Astrocyte (in vitro differentiated cells and primary cell): ENCODE measurements at regions not wholly inside any gene's neighbourhood (a gene's known extent, or its start where the extent isn't known, plus 50 kb on each side); places are given as distances from the start of the nearest gene placed in this dataset.
"Not testable (repeated sequence)": the region's sequence is repeated elsewhere in the genome, so short reads cannot be mapped to it uniquely, and the experiment has no call there.

Experiments used
- DNase-seq: peaks from one replicate; pipeline ENCODE4 v3.0.0-alpha.2; 2010; ENCODE audit warnings: low read depth
- FAIRE-seq: peaks from 2 replicates; lab custom pipeline; 2011; peaks lifted over from hg19 to GRCh38; lab: Jason Lieb, UNC
- H2AFZ ChIP-seq: 2 replicates; pipeline ENCODE4 v1.6.0; 2012; ENCODE audit warnings: low read depth, low read length, inconsistent platforms
- H3K27ac ChIP-seq: 2 replicates; pipeline ENCODE4 v1.5.1; 2011; ENCODE audit warnings: low read depth, low read length, inconsistent platforms
- H3K27me3 ChIP-seq: 2 replicates; pipeline ENCODE4 v1.6.0; 2011; ENCODE audit warnings: low read length, inconsistent platforms; ENCODE audit not compliant: insufficient read depth
- H3K36me3 ChIP-seq: 2 replicates; pipeline ENCODE4 v1.5.1; 2011; ENCODE audit warnings: low read length, inconsistent platforms; ENCODE audit not compliant: insufficient read depth
- H3K4me1 ChIP-seq: 2 replicates; pipeline ENCODE4 v1.5.1; 2011; ENCODE audit warnings: low read length, inconsistent platforms; ENCODE audit not compliant: insufficient read depth
- H3K4me2 ChIP-seq: 2 replicates; pipeline ENCODE4 v1.6.0; 2012; ENCODE audit warnings: low read length, inconsistent platforms
- H3K4me3 ChIP-seq: 2 replicates; pipeline ENCODE4 v1.5.1; 2011; ENCODE audit warnings: low read depth, mild to moderate bottlenecking, low read length, inconsistent platforms; ENCODE audit not compliant: insufficient read depth
- H3K79me2 ChIP-seq: 2 replicates; pipeline ENCODE4 v1.6.0; 2012; ENCODE audit warnings: mild to moderate bottlenecking, low read length, inconsistent platforms; ENCODE audit not compliant: insufficient read depth
- H3K9ac ChIP-seq: 2 replicates; pipeline ENCODE4 v1.6.0; 2012; ENCODE audit warnings: mild to moderate bottlenecking, low read length, inconsistent platforms
- H3K9me3 ChIP-seq: 2 replicates; pipeline ENCODE4 v1.5.1; 2012; ENCODE audit warnings: low read depth, mild to moderate bottlenecking, low read length, inconsistent platforms; ENCODE audit not compliant: insufficient read depth
- H4K20me1 ChIP-seq: 2 replicates; pipeline ENCODE4 v1.6.0; 2012; ENCODE audit warnings: low read length, inconsistent platforms; ENCODE audit not compliant: insufficient read depth
- H3K27ac Mint-ChIP-seq: one replicate; pipeline ENCODE4 v1.8.0; 2021; ENCODE audit warnings: mild to moderate bottlenecking, mixed read lengths; ENCODE audit not compliant: unreplicated experiment
- H3K27me3 Mint-ChIP-seq: one replicate; pipeline ENCODE4 v1.8.0; 2021; ENCODE audit warnings: low read depth, mixed read lengths; ENCODE audit not compliant: unreplicated experiment
- H3K36me3 Mint-ChIP-seq: one replicate; pipeline ENCODE4 v1.8.0; 2021; ENCODE audit warnings: low read depth, mixed read lengths; ENCODE audit not compliant: unreplicated experiment
- H3K4me1 Mint-ChIP-seq: one replicate; pipeline ENCODE4 v1.8.0; 2021; ENCODE audit warnings: low read depth, mixed read lengths; ENCODE audit not compliant: unreplicated experiment
- H3K4me3 Mint-ChIP-seq: one replicate; pipeline ENCODE4 v1.8.0; 2021; ENCODE audit warnings: mild to moderate bottlenecking, moderate library complexity, mixed read lengths; ENCODE audit not compliant: unreplicated experiment
- H3K9me3 Mint-ChIP-seq: one replicate; pipeline ENCODE4 v1.8.0; 2021; ENCODE audit warnings: mild to moderate bottlenecking, mixed read lengths; ENCODE audit not compliant: unreplicated experiment
- EZH2 ChIP-seq: IDR thresholded peaks from 2 replicates; pipeline ENCODE4 v1.6.1; 2012; ENCODE audit warnings: mild to moderate bottlenecking, low read length, inconsistent platforms; ENCODE audit not compliant: insufficient read depth
- TF ChIP-seq, protein P1 (sequence below): IDR thresholded peaks from 2 replicates; pipeline ENCODE4 v1.5.1; 2011; ENCODE audit warnings: low read depth, mild to moderate bottlenecking, inconsistent platforms, low read length, moderate library complexity; ENCODE audit not compliant: insufficient read depth

DNA sequence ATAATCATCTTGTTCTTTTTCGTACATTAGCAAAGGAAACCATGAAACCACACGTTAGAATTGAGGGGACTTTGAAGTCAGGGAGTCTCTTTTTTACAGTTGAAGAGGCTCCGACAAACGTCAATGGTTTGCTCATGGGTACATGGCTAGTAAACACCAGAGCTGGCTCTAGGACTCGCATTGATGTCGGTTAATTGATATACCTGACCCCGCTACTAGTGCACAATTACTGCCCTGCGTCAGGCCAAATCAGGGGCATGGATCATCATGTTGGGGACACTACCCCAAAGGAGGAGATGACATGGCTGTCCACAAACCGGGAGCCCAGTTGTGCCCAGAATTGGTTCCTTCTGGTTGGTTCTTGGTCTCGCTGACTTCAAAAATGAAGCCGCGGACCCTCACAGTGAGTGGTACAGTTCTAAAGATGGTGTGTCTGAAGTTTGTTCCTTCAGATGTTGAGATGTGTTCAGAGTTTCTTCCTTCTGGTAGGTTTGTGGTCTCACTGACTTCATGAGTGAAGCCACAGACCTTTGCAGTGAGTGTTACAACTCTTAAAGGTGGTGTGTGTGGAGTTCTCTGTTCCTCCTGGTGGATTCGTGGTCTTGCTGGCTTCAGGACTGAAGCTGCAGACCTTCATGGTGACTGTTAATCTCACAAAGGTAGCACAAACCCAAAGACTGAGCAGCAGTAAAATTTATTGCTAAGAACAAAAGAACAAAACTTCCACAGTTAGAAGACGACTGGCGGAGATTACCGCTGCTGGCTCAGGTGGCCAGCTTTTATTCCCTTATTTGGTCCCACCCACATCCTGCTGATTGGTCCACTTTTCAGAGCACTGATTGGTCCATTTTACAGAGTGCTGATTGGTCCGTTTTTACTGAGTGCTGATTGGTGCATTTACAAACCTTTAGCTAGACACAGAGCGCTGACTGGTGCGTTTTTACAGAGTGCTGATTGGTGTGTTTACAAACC, 126.9 kb upstream of the ERRFI1 start:
- Histone ChIP-seq H3K27ac (no peak overlapping the region), H3K4me1 (peaks cover 18% of the 10 kb centered on the region), H3K36me3 (no peaks in the 10 kb centered on the region), H3K9me3 (no peaks in the 10 kb centered on the region), H3K9ac (no peak overlapping the region), H3K79me2 (no peaks in the 10 kb centered on the region), H3K4me2 (no peak overlapping the region), H3K4me3 (no peak overlapping the region), H3K27me3 (no peaks in the 10 kb centered on the region), H2AFZ (no peak overlapping the region), H4K20me1 (no peaks in the 10 kb centered on the region)
- Mint-ChIP-seq H3K36me3 (peaks cover 5% of the 10 kb centered on the region), H3K4me3 (no peak overlapping the region), H3K4me1 (peaks cover 11% of the 10 kb centered on the region), H3K9me3 (peaks cover 12% of the 10 kb centered on the region), H3K27ac (no peak overlapping the region), H3K27me3 (no peaks in the 10 kb centered on the region)
- no peak for DNase-seq
- no peak for FAIRE-seq
- TF ChIP-seq, protein P1, sequence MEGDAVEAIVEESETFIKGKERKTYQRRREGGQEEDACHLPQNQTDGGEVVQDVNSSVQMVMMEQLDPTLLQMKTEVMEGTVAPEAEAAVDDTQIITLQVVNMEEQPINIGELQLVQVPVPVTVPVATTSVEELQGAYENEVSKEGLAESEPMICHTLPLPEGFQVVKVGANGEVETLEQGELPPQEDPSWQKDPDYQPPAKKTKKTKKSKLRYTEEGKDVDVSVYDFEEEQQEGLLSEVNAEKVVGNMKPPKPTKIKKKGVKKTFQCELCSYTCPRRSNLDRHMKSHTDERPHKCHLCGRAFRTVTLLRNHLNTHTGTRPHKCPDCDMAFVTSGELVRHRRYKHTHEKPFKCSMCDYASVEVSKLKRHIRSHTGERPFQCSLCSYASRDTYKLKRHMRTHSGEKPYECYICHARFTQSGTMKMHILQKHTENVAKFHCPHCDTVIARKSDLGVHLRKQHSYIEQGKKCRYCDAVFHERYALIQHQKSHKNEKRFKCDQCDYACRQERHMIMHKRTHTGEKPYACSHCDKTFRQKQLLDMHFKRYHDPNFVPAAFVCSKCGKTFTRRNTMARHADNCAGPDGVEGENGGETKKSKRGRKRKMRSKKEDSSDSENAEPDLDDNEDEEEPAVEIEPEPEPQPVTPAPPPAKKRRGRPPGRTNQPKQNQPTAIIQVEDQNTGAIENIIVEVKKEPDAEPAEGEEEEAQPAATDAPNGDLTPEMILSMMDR: no peak
- no peak for TF ChIP-seq EZH2

DNA sequence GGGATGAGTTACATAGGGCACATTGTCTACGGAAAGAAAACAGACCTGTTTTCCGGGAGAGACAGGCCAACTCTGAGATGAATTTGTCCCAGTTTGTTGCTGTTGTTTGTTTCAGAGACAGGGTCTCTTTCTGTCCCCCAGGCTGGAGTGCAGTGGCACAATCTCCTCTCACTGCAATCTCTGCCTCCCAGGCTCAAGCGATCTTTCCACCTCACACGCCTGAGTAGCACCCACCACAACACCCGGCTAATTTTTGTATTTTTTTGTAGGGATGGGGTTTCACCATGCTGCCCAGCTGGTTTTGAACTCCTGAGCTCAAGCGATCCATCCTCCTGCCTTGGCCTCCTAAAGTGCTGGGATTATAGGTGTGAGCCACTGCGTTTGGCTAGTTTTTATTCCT, 125.5 kb upstream of the ERRFI1 start:
- no peak overlapping the region for H2AFZ ChIP-seq
- no peak for TF ChIP-seq EZH2
- TF ChIP-seq, protein P1: no peak
- peaks cover 9% of the 10 kb centered on the region for H3K9me3 Mint-ChIP-seq
- H4K20me1 ChIP-seq: no peaks in the 10 kb centered on the region
- peaks cover 5% of the 10 kb centered on the region for H3K36me3 Mint-ChIP-seq
- no peaks in the 10 kb centered on the region for H3K79me2 ChIP-seq
- peaks cover 18% of the 10 kb centered on the region for H3K4me1 ChIP-seq
- no peaks in the 10 kb centered on the region for H3K27me3 Mint-ChIP-seq
- FAIRE-seq (no peak), DNase-seq (no peak)
- H3K36me3 ChIP-seq: no peaks in the 10 kb centered on the region
- no peak overlapping the region for H3K4me2 ChIP-seq
- H3K4me3 Mint-ChIP-seq: no peak overlapping the region
- no peak overlapping the region for H3K27ac Mint-ChIP-seq
- no peaks in the 10 kb centered on the region for H3K9me3 ChIP-seq
- H3K9ac ChIP-seq: no peak overlapping the region
- no peaks in the 10 kb centered on the region for H3K27me3 ChIP-seq
- H3K4me3 ChIP-seq: no peak overlapping the region
- no peak overlapping the region for H3K27ac ChIP-seq
- H3K4me1 Mint-ChIP-seq: peaks cover 19% of the 10 kb centered on the region

DNA sequence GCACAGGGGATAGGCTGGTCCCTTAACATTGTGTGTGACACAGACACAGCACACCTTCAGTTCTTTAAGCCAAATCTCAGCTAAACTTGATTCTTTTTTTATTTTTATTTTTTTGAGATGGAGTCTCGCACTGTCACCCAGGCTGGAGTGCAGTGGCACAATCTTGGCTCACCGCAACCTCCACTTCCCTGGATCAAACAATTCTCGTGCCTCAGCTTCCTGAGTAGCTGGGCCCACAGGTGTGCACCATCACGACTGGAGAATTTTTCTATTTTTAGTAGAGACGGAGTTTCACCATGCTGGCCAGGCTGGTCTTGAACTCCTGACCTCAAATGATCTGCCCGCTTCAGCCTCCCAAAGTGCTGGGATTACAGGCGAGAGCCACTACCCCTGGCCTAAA, 123.6 kb upstream of the ERRFI1 start:
- H3K27me3 ChIP-seq, H3K9ac ChIP-seq, H3K9me3 Mint-ChIP-seq, H3K36me3 ChIP-seq, DNase-seq, H3K27me3 Mint-ChIP-seq, H2AFZ ChIP-seq, H3K4me3 Mint-ChIP-seq, H3K9me3 ChIP-seq, H4K20me1 ChIP-seq, H3K27ac ChIP-seq, H3K27ac Mint-ChIP-seq, FAIRE-seq, H3K4me2 ChIP-seq, H3K36me3 Mint-ChIP-seq, H3K4me3 ChIP-seq, H3K4me1 ChIP-seq, H3K79me2 ChIP-seq: not testable (repeated sequence)
- peaks cover 23% of the 10 kb centered on the region for H3K4me1 Mint-ChIP-seq
